ENCODE measurements at regions not wholly inside any gene's neighbourhood (a gene's known extent, or its start where the extent isn't known, plus 50 kb on each side); places are given as distances from the start of the nearest gene placed in this dataset.

- DNase-seq (ENCODE audit: low read depth, low spot score): no peak
- in situ Hi-C loops (cut with HindIII; ENCODE audit: low pct_unique_long_range_greater_than_20kb, low sequenced_read_pairs): no loop called here
Observed at GRCh38 chr11:70931430-70931829, 320.9 kb downstream of the SHANK2 start.

GRCh38 chr11:70933981-70934583 is 318.3 kb downstream of the SHANK2 start:
- in situ Hi-C loops (cut with HindIII; ENCODE audit: low pct_unique_long_range_greater_than_20kb, low sequenced_read_pairs): no loop called here
- DNase-seq (ENCODE audit: low read depth, low spot score): no peak

- DNase-seq (ENCODE audit: low read depth, low spot score): no peak
- in situ Hi-C loops (cut with HindIII; ENCODE audit: low pct_unique_long_range_greater_than_20kb, low sequenced_read_pairs): no loop called here
Observed at GRCh38 chr11:70935006-70935768, 317.2 kb downstream of the SHANK2 start.

- in situ Hi-C loops (cut with HindIII; ENCODE audit: low pct_unique_long_range_greater_than_20kb, low sequenced_read_pairs): no loop called here
- DNase-seq (ENCODE audit: low read depth, low spot score): peak; percentile 56
Observed at GRCh38 chr11:70942593-70942992, 309.8 kb downstream of the SHANK2 start.

GRCh38 chr11:70944141-70944540 is 308.2 kb downstream of the SHANK2 start:
- DNase-seq (ENCODE audit: low read depth, low spot score): no peak
- in situ Hi-C loops (cut with HindIII; ENCODE audit: low pct_unique_long_range_greater_than_20kb, low sequenced_read_pairs): no loop called here

- in situ Hi-C loops (cut with HindIII; ENCODE audit: low pct_unique_long_range_greater_than_20kb, low sequenced_read_pairs): no loop called here
- peak; percentile 33 for DNase-seq (ENCODE audit: low read depth, low spot score)
Observed at GRCh38 chr11:70944636-70945035, 307.7 kb downstream of the SHANK2 start.

GRCh38 chr11:70948398-70948797 is 304.0 kb downstream of the SHANK2 start:
- no peak for DNase-seq (ENCODE audit: low read depth, low spot score)
- in situ Hi-C loops (cut with HindIII; ENCODE audit: low pct_unique_long_range_greater_than_20kb, low sequenced_read_pairs): no loop called here

GRCh38 chr11:70948855-70949531 is 303.4 kb downstream of the SHANK2 start:
- in situ Hi-C loops (cut with HindIII; ENCODE audit: low pct_unique_long_range_greater_than_20kb, low sequenced_read_pairs): no loop called here
- no peak for DNase-seq (ENCODE audit: low read depth, low spot score)

GRCh38 chr11:70951139-70951804 is 301.1 kb downstream of the SHANK2 start:
- DNase-seq (ENCODE audit: low read depth, low spot score): peak; percentile 50
- in situ Hi-C loops (cut with HindIII; ENCODE audit: low pct_unique_long_range_greater_than_20kb, low sequenced_read_pairs): no loop called here

- in situ Hi-C loops (cut with HindIII; ENCODE audit: low pct_unique_long_range_greater_than_20kb, low sequenced_read_pairs): no loop called here
- no peak for DNase-seq (ENCODE audit: low read depth, low spot score)
Observed at GRCh38 chr11:70952191-70952590, 300.2 kb downstream of the SHANK2 start.

GRCh38 chr11:70953720-70954119 is 298.7 kb downstream of the SHANK2 start:
- no peak for DNase-seq (ENCODE audit: low read depth, low spot score)
- in situ Hi-C loops (cut with HindIII; ENCODE audit: low pct_unique_long_range_greater_than_20kb, low sequenced_read_pairs): no loop called here

- in situ Hi-C loops (cut with HindIII; ENCODE audit: low pct_unique_long_range_greater_than_20kb, low sequenced_read_pairs): no loop called here
- no peak for DNase-seq (ENCODE audit: low read depth, low spot score)
Observed at GRCh38 chr11:70954471-70954870, 297.9 kb downstream of the SHANK2 start.

Small RNA genes lying in the stretch of these regions (small RNA-seq; reads per million reads assigned to genes)
- 0 to 0.05 reads per million in 2 experiments for gene MIR3664
- gene RF00019: 0 reads per million in 2 experiments

Measured in SK-MEL-5 (cell line).